SK-N-MC (cell line): ENCODE measurements at regions not wholly inside any gene's neighbourhood (a gene's known extent, or its start where the extent isn't known, plus 50 kb on each side); places are given as distances from the start of the nearest gene placed in this dataset.

Source experiments
- EZH2 ChIP-seq: fragments of 200-600 bp; sonication (generic); IDR thresholded peaks from one replicate; pipeline ENCODE4 v1.6.1; 2017; ENCODE audit warnings: antibody characterized with exemption
- FOXP2 ChIP-seq: optimal IDR thresholded peaks from 2 replicates; pipeline ENCODE3; 2011; ENCODE audit warnings: mild to moderate bottlenecking, moderate library complexity; ENCODE audit not compliant: insufficient read depth; ENCODE audit errors: extremely low read length, control extremely low read depth
- POLR2AphosphoS5 ChIP-seq: IDR thresholded peaks from 2 replicates; pipeline ENCODE4 v1.6.1; 2012; ENCODE audit warnings: mild to moderate bottlenecking, low read depth, low read length, borderline replicate concordance

- TF ChIP-seq POLR2AphosphoS5: no peak
- TF ChIP-seq EZH2: no peak
- TF ChIP-seq FOXP2: no peak
Measured at GRCh38 chr16:72666267-72666666, 381.7 kb downstream of the ZFHX3 start.
